ENCODE measurements at regions not wholly inside any gene's neighbourhood (a gene's known extent, or its start where the extent isn't known, plus 50 kb on each side); places are given as distances from the start of the nearest gene placed in this dataset.
A peak's percentile ranks its signal among the peaks of the same experiment; 100 is the strongest.
"Not testable (repeated sequence)": the region's sequence is repeated elsewhere in the genome, so short reads cannot be mapped to it uniquely, and the experiment has no call there.

DNA sequence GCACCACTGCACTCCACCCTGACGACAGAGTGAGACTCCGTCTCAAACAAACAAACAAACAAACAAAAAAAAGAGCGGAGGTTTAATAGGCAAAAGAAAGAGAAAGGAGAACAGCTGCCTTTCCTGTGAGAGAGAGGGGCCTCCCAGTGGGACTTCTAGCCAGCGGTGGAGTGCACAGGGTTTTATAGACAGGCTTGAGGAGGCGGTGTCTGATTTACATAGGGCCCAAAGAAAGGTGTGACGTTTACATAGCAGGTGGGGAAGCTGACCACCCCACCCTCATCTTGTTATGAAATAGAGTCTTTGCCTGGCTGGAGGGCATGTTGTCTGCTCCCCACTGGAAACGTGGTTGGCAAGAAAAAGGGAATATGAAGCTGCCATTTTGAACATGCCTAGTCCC is 106.0 kb upstream of the CSNK1A1L start:
- DNase-seq, result no peak

GRCh38 chr13:37209621-37210580 is 104.4 kb upstream of the CSNK1A1L start:
- DNase-seq, result no peak

DNA sequence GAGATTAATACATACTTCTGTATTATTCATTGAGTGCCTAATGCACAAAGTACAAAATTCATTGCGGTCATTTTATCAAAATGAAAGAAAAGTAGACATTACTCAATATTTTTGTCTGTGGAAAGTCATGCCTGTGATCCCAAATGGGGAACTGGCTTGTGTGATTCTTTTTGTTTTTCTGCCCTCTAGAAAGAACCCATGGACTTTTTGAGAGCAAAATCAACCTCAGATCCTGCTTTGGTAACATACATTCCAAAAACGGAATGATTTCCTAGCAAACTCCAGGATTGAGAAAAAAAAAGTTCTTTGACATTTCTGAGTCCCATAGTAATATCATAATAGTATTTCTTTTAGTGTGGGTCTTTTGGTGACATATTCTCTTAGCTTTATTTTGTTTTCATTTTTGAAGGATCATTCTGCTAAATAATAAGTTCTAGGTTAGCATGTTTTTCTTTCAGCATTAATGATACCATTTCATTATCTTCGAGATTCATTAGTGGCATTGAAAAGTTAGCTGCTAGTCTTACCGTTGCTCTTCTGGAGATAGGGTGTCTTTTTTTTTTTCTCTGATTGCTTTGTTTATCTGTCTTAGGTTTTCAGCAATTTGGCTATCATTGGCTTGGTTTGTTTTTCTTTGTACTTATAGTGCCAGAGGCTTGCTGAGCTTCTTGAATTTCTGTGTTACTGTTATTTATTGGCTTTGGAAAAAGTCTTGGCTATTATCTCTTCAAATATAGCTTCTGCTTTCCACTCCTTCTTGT is 102.4 kb upstream of the CSNK1A1L start:
- DNase-seq, result peak; percentile 84

GRCh38 chr13:37202264-37202663 is 96.8 kb upstream of the CSNK1A1L start:
- DNase-seq, result peak; percentile 82

DNA sequence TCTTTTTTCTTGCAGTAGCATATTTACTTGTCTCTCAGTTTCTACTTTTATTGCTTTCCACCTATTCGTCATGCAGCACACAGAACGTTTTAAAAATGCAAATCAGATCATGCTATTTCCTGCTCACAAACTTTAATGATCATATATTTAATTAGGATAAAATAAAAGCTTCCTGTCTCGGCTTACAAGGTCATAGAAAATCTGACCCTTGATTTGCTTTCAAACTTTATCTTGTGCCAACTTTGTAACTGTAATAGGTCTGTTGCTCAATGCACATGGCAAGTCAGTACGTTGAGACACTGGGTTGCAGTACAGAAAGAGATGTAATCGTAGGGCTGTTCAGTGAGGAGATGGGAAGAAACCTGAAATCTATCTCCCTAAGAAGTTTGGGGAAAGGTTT is 95.6 kb upstream of the CSNK1A1L start:
- DNase-seq, result no peak

GRCh38 chr13:37198629-37199028 is 93.2 kb upstream of the CSNK1A1L start:
- DNase-seq, result no peak

GRCh38 chr13:37195621-37196020 is 90.2 kb upstream of the CSNK1A1L start:
- DNase-seq, result peak; percentile 90

- DNase-seq, result peak; percentile 99
These were observed 89.0 kb upstream of the CSNK1A1L start for GRCh38 chr13:37194428-37194861.

GRCh38 chr13:37192956-37193355 is 87.5 kb upstream of the CSNK1A1L start:
- DNase-seq, result peak; percentile 94

DNA sequence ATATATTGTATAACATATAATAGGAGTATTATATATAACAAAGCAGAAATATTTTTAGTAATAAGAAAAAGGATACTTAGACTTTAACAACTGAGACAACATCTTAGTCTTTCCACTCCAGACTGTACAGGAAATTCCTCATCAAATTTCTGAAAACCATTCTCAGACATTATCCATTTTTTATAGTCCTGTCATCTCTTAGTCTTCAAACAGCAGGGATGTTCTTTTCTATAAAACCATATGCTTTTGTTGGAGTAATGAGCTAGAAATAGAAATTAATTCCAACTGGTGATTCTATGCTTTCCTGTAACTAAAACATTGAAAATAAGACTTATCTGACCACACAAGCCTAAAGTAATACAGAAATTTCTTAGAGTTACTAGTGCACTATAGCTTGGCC is 82.2 kb upstream of the CSNK1A1L start:
- peak; percentile 91 for DNase-seq

DNA sequence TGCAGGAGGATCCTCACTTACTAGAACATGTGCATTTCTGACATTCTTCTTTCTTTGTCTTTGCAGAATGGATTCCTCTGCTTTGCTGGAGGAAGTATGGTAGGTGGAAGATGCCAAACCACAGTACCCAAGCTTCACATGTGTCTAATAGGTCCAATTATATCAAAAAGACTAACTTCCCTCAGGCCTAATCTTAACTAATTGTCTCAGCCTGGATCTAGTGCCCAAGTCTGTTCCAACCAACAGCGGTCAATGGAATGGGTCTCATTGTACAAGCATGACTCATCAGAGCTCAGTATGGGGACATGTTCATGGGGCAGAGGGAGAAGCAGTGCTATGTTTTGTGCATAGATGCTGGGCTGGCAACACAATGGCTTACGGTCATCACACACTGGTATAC is 81.6 kb upstream of the CSNK1A1L start:
- DNase-seq, result peak; percentile 90

GRCh38 chr13:37181620-37182019 is 76.2 kb upstream of the CSNK1A1L start:
- DNase-seq, result no peak

DNA sequence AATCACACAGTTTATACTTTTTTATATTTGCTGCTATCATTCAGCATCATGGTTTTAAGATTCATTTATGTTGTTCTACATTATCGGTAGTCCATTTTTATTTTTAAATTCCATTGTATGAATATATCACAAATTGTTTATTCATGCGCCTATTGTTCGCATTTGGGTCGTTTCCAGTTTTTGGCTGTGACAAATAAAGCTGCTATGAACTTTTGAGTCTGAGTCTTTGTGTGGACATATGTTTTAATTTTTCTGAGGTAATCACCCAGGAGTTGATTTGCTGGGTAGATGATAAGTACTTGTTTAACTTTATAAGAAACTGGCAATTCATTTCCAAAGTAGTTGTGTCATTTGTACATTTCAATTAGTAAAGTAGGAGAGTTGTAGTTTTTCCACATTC is 74.2 kb upstream of the CSNK1A1L start:
- peak; percentile 56 for DNase-seq

DNA sequence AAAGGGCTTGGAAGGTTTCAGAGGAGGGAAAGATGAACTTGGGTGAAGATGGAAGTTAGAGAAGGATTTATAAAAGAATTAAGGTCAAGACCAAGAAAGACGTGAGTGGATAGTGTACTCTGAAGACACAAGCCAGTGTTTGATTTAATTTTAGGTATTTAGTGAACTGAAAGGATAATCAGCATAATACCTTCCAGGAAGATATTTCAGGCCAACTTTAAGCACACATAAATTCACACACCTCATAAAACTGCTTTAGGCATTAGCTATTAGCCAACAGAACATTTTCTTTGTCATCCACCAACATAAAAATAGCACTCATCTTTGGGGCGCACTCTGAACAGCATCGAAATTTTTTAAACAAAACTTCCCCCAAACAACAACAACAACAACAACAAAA is 71.7 kb upstream of the CSNK1A1L start:
- DNase-seq, result no peak

DNA sequence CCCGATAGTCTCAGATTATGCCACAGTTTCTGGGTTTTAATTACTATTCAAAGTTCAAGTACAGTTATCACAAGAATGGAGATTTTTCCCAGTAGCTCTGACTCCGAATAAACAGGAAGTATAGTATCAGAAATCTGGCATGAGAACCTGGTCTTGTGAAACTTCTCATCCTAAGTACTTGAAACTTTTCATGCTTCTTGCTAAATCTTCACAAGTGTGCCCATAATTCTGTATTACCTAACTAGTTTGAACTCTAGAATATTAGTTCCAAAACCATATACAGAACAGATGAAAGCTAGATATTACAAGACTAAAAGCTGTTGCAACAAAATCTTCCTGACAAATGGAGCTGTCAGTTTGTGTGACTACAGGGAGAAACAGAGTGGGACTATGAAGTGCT is 70.5 kb upstream of the CSNK1A1L start:
- DNase-seq, result peak; percentile 71

DNA sequence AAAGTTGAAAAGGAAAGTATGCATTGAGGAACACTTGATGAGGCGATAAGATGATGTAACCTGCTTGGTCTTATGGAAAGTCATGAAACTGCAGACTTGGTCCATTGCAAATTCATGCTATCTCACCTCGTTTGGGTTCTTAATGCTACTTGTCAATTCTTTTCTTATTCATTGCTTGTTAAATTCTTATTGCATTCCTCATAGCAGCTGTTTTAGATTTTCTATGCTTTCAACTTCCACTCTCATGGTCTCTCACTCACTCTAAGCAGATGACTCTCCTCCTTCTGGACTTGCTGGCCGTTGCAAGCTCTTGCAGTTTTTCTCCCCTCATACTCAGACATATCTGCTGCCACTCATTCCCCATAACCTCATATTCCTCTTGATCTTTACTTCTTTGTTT is 67.8 kb upstream of the CSNK1A1L start:
- peak; percentile 96 for DNase-seq

GRCh38 chr13:37172226-37172625 is 66.8 kb upstream of the CSNK1A1L start:
- not testable (repeated sequence) for DNase-seq

DNA sequence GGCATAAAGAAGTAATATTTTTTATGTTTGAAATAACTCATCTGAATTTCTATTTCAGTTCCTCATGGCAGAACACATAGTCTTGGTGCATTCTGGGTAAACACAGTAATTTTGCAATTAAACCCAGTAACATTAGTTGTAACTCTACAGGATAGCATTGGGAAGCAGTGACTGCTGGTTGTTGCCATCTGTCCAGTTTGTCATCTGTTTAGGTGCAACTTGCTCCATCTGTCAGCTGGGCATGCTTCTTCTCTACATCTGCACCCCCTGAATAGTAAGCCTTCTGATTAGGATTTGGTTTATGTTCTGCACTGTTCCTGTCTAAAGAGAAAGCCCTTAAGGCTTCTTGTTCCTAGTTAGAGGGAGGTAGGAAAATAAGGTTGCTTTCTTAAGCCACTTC is 63.5 kb upstream of the CSNK1A1L start:
- DNase-seq, result no peak

GRCh38 chr13:37168151-37168550 is 62.7 kb upstream of the CSNK1A1L start:
- DNase-seq, result peak; percentile 30

DNA sequence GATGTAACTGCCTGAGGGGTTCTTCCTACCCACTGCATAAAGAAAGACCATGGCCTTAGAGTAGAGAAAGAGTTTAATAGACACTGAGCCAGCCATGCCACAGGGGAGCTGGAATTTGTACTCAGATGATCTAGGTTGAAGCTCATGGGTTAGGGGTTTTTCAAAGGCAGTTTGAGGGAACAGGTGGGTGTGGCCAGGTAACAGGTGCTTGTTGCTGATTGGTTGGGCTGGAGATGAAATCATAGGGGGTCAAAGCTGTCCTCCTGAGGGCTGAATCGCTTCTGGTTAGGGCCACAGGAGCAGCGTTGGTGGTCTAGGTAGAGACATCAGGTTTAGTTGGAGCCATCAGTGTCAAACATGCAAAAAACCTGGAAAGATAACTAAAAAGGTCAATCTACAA is 59.2 kb upstream of the CSNK1A1L start:
- DNase-seq, result no peak

- DNase-seq, result peak; percentile 66
These were observed 58.3 kb upstream of the CSNK1A1L start for GRCh38 chr13:37163641-37164265.

DNA sequence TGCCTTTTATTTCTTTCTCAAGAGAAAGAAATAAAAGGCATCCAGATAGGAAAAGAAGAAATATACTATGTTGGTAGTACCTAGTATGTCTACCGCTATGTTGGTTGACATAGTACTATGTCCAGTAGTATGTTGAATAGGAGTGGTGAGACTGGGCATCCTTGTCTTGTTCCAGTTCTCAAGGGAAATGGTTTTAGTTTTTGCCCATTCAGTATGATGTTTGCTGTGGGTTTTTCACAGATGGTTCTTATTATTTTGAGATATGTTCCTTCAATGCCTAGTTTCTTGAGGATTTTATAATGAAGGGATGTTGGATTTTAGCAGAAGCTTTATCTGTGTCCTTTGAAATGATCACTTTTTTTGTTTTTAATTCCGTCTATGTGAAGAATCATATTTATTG is 53.0 kb upstream of the CSNK1A1L start:
- DNase-seq, result no peak

DNA sequence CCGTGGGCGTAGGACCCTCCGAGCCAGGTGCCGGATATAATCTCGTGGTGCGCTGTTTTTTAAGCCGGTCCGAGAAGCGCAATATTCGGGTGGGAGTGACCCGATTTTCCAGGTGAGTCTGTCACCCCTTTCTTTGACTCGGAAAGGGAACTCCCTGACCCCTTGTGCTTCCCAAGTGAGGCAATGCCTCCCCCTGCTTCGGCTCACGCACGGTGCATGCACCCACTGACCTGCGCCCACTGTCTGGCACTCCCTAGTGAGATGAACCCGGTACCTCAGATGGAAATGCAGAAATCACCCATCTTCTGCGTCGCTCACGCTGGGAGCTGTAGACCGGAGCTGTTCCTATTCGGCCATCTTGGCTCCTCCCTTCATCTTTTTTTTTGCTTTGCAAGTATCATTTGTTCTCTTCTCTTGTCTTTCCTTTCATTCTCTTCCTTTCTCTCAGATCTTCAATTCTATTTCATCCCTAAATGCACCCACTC is 50.2 kb upstream of the CSNK1A1L start:
- DNase-seq, result not testable (repeated sequence)
